ENCODE measurements at regions not wholly inside any gene's neighbourhood (a gene's known extent, or its start where the extent isn't known, plus 50 kb on each side); places are given as distances from the start of the nearest gene placed in this dataset.

DNA sequence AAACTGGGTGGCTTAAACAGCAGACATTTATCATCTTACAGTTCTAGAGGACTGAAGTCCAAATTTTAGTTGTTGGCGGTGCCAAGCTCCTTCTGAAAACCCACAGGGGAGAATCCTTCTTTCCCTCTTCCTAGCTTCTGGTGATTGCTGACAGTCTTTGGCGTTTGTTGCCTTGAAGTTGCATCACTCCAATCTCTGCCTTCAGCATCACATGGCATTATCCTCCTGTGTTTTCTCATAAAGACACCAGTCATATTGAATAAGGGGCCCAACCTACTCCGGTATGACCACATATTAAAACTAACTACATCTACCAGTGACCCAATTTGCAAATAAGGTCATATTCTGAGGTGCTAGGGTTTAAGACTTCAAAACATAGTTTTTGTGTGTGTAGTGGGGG is 472.1 kb upstream of the IGFBP3 start:
- Histone ChIP-seq H3K4me1 (peaks cover 0 to 15% (median 7%) of the 10 kb centered on the region in 9 donors), H3K9me3 (no peaks in the 10 kb centered on the region), H3K36me3 (no peaks in the 10 kb centered on the region), H3K27ac (no peak overlapping the region), H3K4me3 (no peak overlapping the region), H3K27me3 (no peaks in the 10 kb centered on the region)
- TF ChIP-seq, protein P1, sequence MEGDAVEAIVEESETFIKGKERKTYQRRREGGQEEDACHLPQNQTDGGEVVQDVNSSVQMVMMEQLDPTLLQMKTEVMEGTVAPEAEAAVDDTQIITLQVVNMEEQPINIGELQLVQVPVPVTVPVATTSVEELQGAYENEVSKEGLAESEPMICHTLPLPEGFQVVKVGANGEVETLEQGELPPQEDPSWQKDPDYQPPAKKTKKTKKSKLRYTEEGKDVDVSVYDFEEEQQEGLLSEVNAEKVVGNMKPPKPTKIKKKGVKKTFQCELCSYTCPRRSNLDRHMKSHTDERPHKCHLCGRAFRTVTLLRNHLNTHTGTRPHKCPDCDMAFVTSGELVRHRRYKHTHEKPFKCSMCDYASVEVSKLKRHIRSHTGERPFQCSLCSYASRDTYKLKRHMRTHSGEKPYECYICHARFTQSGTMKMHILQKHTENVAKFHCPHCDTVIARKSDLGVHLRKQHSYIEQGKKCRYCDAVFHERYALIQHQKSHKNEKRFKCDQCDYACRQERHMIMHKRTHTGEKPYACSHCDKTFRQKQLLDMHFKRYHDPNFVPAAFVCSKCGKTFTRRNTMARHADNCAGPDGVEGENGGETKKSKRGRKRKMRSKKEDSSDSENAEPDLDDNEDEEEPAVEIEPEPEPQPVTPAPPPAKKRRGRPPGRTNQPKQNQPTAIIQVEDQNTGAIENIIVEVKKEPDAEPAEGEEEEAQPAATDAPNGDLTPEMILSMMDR (IDR thresholded peaks at IDR 0.05) = no peak
- ATAC-seq (peak in 2 of 8 donors; percentile 27 to 56), DNase-seq (no peak)
- intact Hi-C loops (cut with DNase I) = no loop called here
- WGBS, 2 donors = 82 to 87% methylated on average over 3 of the region's 3 CpGs

- no peak overlapping the region for H3K4me3 ChIP-seq
- TF ChIP-seq, protein P1 (IDR thresholded peaks at IDR 0.05) = no peak
- H3K36me3 ChIP-seq = no peaks in the 10 kb centered on the region
- no peak for DNase-seq
- no peaks in the 10 kb centered on the region for H3K9me3 ChIP-seq
- WGBS, 2 donors = 39 to 55% methylated on average over 5 of the region's 5 CpGs
- no peak overlapping the region for H3K27ac ChIP-seq
- intact Hi-C loops (cut with DNase I) = no loop called here
- no peaks in the 10 kb centered on the region for H3K27me3 ChIP-seq
- peaks cover 0 to 15% (median 13%) of the 10 kb centered on the region in 9 donors for H3K4me1 ChIP-seq
- peak in 2 of 8 donors; percentile 22 to 34 for ATAC-seq
These were observed 470.4 kb upstream of the IGFBP3 start for GRCh38 chr7:46391231-46392201.

DNA sequence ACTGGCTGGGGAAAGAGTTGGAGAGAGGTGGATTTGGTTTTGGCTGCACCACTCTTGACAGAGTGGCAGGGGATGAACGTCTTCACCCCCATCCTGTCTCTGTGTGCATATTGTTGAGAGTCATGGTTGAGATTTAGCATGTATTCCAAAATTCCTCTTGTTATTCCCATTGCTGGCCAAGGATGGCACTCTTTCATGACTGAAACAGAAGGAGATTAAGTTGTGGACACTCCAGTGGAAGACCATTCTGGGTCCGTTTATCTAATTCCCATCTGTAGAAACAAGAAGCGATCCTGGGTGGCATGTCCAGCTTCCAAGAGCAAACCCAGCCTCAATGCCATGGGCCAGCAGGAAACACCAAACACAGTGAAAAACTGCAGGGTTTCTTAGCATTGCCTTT is 469.0 kb upstream of the IGFBP3 start:
- Histone ChIP-seq H3K27me3 (no peaks in the 10 kb centered on the region), H3K27ac (no peak overlapping the region), H3K9me3 (no peaks in the 10 kb centered on the region), H3K4me3 (no peak overlapping the region), H3K36me3 (no peaks in the 10 kb centered on the region), H3K4me1 (peaks cover 0 to 15% (median 13%) of the 10 kb centered on the region in 9 donors)
- no peak for DNase-seq
- TF ChIP-seq, protein P1 (IDR thresholded peaks at IDR 0.05) = no peak
- WGBS, 2 donors = 84 to 92% methylated on average over 3 of the region's 3 CpGs
- intact Hi-C loops (cut with DNase I) = no loop called here
- ATAC-seq = no peak

GRCh38 chr7:46389146-46389545 is 468.1 kb upstream of the IGFBP3 start:
- Histone ChIP-seq H3K4me3 (no peak overlapping the region), H3K9me3 (no peaks in the 10 kb centered on the region), H3K27ac (no peak overlapping the region), H3K4me1 (peaks cover 0 to 15% (median 13%) of the 10 kb centered on the region in 9 donors), H3K27me3 (no peaks in the 10 kb centered on the region), H3K36me3 (no peaks in the 10 kb centered on the region)
- WGBS, 2 donors = 82 to 85% methylated on average over 3 of the region's 3 CpGs
- DNase-seq = no peak
- intact Hi-C loops (cut with DNase I) = no loop called here
- TF ChIP-seq, protein P1 (IDR thresholded peaks at IDR 0.05) = no peak
- ATAC-seq = no peak
